GM10266 (cell line): ENCODE measurements at regions not wholly inside any gene's neighbourhood (a gene's known extent, or its start where the extent isn't known, plus 50 kb on each side); places are given as distances from the start of the nearest gene placed in this dataset.

Experiments used
- DNase-seq: peaks from one replicate; pipeline ENCODE4 v3.0.0; 2012; ENCODE audit errors: extremely low spot score
- TF ChIP-seq, protein P1 (sequence below): IDR thresholded peaks from 2 replicates; pipeline ENCODE4 v1.5.1; 2012; ENCODE audit warnings: mild to moderate bottlenecking, low read depth; ENCODE audit not compliant: control insufficient read depth, insufficient read depth; ENCODE audit errors: missing control alignments

- no peak for DNase-seq
- TF ChIP-seq, protein P1, sequence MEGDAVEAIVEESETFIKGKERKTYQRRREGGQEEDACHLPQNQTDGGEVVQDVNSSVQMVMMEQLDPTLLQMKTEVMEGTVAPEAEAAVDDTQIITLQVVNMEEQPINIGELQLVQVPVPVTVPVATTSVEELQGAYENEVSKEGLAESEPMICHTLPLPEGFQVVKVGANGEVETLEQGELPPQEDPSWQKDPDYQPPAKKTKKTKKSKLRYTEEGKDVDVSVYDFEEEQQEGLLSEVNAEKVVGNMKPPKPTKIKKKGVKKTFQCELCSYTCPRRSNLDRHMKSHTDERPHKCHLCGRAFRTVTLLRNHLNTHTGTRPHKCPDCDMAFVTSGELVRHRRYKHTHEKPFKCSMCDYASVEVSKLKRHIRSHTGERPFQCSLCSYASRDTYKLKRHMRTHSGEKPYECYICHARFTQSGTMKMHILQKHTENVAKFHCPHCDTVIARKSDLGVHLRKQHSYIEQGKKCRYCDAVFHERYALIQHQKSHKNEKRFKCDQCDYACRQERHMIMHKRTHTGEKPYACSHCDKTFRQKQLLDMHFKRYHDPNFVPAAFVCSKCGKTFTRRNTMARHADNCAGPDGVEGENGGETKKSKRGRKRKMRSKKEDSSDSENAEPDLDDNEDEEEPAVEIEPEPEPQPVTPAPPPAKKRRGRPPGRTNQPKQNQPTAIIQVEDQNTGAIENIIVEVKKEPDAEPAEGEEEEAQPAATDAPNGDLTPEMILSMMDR, result no peak
Observed at GRCh38 chr1:18009478-18009961, 98.1 kb upstream of the IGSF21 start.

- DNase-seq, result no peak
- TF ChIP-seq, protein P1, result no peak
Observed at GRCh38 chr1:18010408-18010807, 97.2 kb upstream of the IGSF21 start.

DNA sequence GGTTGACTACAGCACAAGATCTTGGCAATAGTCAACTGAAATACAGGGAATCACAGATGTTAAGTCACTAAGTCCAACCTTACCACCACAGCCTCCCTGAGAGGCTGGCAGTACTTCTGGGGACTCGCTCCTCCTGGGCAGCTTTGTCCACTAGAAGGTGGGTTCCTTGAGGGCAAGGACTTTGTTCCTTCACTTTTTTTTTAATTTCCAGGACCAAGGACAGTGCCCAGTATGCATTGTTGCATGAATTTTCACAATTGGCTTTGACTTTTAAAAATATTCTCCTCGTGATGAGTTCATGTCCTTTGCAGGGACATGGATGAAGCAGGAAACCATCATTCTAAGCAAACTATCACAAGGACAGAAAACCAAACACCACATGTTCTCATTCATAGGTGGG, 96.7 kb upstream of the IGSF21 start:
- TF ChIP-seq, protein P1, result no peak
- DNase-seq, result no peak

DNA sequence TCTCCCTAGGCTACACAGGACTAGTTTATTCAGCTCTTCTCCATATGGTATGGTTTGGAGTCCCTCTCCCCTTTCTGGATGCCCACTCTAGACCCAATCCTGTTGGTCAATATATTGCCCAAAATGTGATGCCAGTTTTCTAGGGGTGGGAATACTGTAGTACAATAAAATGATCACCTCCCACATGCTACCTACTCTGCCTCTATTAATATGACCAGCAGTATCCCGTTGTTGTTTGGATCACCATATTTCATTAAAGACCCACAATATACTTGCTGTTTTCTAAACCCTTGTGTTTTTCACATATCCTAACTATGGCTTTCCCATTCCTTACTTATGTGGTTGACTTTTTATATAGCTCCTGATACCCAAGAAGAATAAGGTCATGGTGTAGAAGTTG, 95.9 kb upstream of the IGSF21 start:
- TF ChIP-seq, protein P1, result no peak
- no peak for DNase-seq

- TF ChIP-seq, protein P1, result no peak
- DNase-seq, result no peak
Observed at GRCh38 chr1:18012686-18013085, 94.9 kb upstream of the IGSF21 start.

DNA sequence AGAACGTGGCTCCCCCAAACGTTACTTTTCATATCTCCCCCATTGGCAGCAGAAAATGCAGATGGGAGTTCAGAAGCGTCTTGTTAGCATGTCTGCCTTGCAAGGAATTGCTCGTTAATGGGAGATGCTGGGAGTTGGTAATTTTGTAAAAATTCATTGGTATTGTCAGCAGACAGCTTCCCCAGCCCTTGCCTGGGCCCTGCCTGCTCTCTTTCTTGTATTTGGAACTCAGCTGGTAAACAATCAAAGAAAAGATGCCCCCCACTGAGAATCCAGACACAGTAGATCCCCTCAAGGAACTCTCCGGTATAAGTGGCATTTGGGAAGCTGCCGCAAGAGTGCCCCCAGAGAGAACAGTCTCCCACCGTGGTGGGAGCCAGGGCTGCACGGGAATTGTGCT, 94.4 kb upstream of the IGSF21 start:
- DNase-seq, result no peak
- TF ChIP-seq, protein P1, result no peak

- TF ChIP-seq, protein P1, result no peak
Observed at GRCh38 chr1:18015719-18016118, 91.9 kb upstream of the IGSF21 start.

GRCh38 chr1:18018366-18018765, 89.2 kb upstream of the IGSF21 start:
- DNase-seq, result no peak
- TF ChIP-seq, protein P1, result no peak

More at GRCh38 chr1:18015719-18016118, 91.9 kb upstream of the IGSF21 start:
- DNase-seq, result no peak
